ENCODE measurements at regions not wholly inside any gene's neighbourhood (a gene's known extent, or its start where the extent isn't known, plus 50 kb on each side); places are given as distances from the start of the nearest gene placed in this dataset.

DNA sequence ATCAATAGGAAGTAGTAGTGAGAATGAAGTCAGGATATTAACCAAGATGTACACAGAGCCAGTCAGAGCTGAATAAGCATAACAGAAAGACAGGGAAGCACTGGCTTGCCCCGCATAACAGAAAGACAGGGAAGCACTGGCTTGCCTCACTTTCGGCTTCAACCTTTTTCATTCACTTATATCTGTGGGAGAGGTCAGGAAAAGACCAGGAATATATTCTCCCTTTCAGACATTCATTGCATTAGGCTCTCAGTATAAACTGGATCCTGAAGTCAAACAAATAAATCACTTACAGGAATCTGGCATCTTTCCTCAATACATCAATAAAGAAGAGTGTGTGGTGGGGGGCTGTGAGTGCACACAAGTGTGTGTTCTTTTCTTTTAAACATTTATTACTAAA is 437.6 kb downstream of the C6orf118 start:
- Mint-ChIP-seq H3K4me1 (peaks cover 3 to 10% of the 10 kb centered on the region in 2 experiments; a peak in 3 of 4 replicates), H3K27ac (no peak overlapping the region), H3K9me3 (peaks cover 15 to 22% of the 10 kb centered on the region in 2 experiments; a peak in 4 of 5 replicates), H3K36me3 (ENCODE audit: insufficient read depth in 1 of 3, low read depth in 3 of 3) (peaks cover 0 to 17% (median 0%) of the 10 kb centered on the region in 3 experiments; a peak in 4 of 7 replicates), H3K4me3 (no peak overlapping the region), H3K27me3 (ENCODE audit: low read depth) (no peaks in the 10 kb centered on the region)
- TF ChIP-seq, protein P1, sequence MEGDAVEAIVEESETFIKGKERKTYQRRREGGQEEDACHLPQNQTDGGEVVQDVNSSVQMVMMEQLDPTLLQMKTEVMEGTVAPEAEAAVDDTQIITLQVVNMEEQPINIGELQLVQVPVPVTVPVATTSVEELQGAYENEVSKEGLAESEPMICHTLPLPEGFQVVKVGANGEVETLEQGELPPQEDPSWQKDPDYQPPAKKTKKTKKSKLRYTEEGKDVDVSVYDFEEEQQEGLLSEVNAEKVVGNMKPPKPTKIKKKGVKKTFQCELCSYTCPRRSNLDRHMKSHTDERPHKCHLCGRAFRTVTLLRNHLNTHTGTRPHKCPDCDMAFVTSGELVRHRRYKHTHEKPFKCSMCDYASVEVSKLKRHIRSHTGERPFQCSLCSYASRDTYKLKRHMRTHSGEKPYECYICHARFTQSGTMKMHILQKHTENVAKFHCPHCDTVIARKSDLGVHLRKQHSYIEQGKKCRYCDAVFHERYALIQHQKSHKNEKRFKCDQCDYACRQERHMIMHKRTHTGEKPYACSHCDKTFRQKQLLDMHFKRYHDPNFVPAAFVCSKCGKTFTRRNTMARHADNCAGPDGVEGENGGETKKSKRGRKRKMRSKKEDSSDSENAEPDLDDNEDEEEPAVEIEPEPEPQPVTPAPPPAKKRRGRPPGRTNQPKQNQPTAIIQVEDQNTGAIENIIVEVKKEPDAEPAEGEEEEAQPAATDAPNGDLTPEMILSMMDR (conservative IDR thresholded peaks at IDR 0.05): no peak
- Histone ChIP-seq H4K20me1 (ENCODE audit: control insufficient read depth, insufficient read depth, insufficient read length) (no peaks in the 10 kb centered on the region), H3T11ph (ENCODE audit: low read length) (no peak overlapping the region), H3K23ac (ENCODE audit: insufficient read length, low read depth, low read length) (no peak overlapping the region), H3K4ac (ENCODE audit: low read depth, low read length) (no peak overlapping the region), H3K56ac (ENCODE audit: insufficient read length, low read depth, low read length) (no peak overlapping the region), H2BK120ac (ENCODE audit: low read depth, low read length, poor library complexity, severe bottlenecking) (no peak overlapping the region), H2AFZ (ENCODE audit: low read length) (no peak overlapping the region), H3K9ac (ENCODE audit: extremely low read depth, insufficient read length, low read length) (no peak overlapping the region), H2BK5ac (ENCODE audit: insufficient read length, low read length) (no peak overlapping the region), H3K9me3 (ENCODE audit: control insufficient read depth, low read depth, low read length) (no peaks in the 10 kb centered on the region), H3K23me2 (ENCODE audit: insufficient read length, low read depth, low read length, poor library complexity, severe bottlenecking) (no peaks in the 10 kb centered on the region), H3K4me2 (ENCODE audit: insufficient read depth, insufficient read length, low read length) (no peak overlapping the region), H4K5ac (ENCODE audit: insufficient read length, low read depth, low read length) (no peak overlapping the region), H2AK5ac (ENCODE audit: insufficient read length, low read length) (no peak overlapping the region), H4K8ac (replicated peaks; ENCODE audit: insufficient read length, low read depth, low read length) (no peak overlapping the region), H3K79me1 (ENCODE audit: insufficient read depth, low read depth, low read length, poor library complexity, severe bottlenecking) (no peaks in the 10 kb centered on the region), H3K79me2 (ENCODE audit: insufficient read depth, low read length) (no peaks in the 10 kb centered on the region), H4K91ac (ENCODE audit: insufficient read length, low read depth, low read length) (no peak overlapping the region), H3K27me3 (ENCODE audit: insufficient read depth, low read length) (no peaks in the 10 kb centered on the region), H2BK12ac (ENCODE audit: insufficient read length, low read depth, low read length) (no peak overlapping the region), H3K27ac (ENCODE audit: insufficient read length, low read depth, low read length) (no peak overlapping the region), H3K14ac (ENCODE audit: insufficient read depth, low read length) (no peak overlapping the region), H3K18ac (ENCODE audit: insufficient read length, low read depth, low read length) (no peak overlapping the region), H2BK15ac (ENCODE audit: low read depth, low read length) (no peak overlapping the region), H2BK20ac (ENCODE audit: low read depth, low read length, poor library complexity, severe bottlenecking) (no peak overlapping the region), H3K4me1 (ENCODE audit: insufficient read depth, low read length) (no peaks in the 10 kb centered on the region)
- no peak for DNase-seq
- WGBS (ENCODE audit: extremely low coverage, insufficient read length, low lambda C conversion rate): no CpG with 5 or more reads among the region's 2 CpGs

Measured in H9 (cell line).